ENCODE measurements at regions not wholly inside any gene's neighbourhood (a gene's known extent, or its start where the extent isn't known, plus 50 kb on each side); places are given as distances from the start of the nearest gene placed in this dataset.

DNA sequence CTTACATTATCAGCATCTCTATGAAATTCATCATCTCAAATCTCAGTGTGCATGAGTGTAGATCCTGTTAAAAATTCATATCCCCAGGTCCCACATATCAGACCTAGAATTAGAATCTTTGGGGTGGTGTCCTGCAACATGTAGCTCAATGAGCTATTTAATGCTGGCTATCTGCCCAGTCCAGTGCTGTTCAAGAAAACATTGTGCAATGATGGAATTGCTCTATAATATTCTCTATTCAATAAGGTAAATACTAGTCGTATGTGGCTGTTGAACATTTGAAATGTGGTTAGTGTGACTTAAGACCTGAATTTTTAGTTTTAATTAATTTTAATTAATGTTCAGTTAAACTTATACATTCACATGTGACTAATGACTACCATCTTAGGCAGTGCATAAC is 127.4 kb downstream of the NOL4 start:
- no peak for DNase-seq (ENCODE audit: low spot score)
- TF ChIP-seq, protein P1, sequence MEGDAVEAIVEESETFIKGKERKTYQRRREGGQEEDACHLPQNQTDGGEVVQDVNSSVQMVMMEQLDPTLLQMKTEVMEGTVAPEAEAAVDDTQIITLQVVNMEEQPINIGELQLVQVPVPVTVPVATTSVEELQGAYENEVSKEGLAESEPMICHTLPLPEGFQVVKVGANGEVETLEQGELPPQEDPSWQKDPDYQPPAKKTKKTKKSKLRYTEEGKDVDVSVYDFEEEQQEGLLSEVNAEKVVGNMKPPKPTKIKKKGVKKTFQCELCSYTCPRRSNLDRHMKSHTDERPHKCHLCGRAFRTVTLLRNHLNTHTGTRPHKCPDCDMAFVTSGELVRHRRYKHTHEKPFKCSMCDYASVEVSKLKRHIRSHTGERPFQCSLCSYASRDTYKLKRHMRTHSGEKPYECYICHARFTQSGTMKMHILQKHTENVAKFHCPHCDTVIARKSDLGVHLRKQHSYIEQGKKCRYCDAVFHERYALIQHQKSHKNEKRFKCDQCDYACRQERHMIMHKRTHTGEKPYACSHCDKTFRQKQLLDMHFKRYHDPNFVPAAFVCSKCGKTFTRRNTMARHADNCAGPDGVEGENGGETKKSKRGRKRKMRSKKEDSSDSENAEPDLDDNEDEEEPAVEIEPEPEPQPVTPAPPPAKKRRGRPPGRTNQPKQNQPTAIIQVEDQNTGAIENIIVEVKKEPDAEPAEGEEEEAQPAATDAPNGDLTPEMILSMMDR (IDR thresholded peaks at IDR 0.05; ENCODE audit: extremely low read depth, missing control alignments): no peak

DNA sequence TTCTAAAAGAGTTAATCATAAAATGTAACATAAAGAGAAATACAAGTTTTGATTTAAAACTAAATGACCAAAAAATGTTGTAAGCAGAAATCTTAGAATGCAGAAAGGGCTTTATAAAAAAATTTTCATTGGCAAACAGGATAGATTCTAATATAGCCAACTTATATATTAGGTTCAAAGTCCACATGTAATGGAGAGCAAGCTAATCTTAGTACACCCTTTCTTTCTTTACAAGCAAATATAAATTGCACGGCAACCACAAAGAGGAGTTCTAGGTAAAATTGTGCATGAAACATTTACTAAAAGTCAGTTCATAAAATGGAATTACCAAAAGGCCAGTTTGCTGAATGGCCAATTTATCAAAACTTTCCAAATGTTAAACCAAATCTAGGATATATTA is 130.6 kb downstream of the NOL4 start:
- TF ChIP-seq, protein P1 (IDR thresholded peaks at IDR 0.05; ENCODE audit: extremely low read depth, missing control alignments): no peak
- DNase-seq (ENCODE audit: low spot score): no peak

DNA sequence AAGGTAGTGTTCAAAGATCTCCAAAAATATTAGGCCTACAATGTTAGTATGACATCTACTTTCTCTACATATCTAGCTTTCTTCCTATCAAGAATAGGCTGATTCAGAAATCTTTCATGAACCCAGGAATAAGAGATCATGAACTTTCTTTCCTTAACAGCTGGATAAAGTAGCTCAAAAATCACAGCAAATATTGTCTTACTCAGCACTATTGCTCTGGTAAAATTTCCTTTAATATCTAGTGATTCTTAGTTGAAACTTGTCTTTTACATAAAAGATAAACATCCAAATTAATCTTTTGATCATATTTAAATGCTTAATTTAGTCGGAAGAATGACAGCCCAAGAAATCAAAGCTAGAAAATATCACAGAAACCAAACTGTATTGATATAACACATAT is 131.9 kb downstream of the NOL4 start:
- TF ChIP-seq, protein P1 (IDR thresholded peaks at IDR 0.05; ENCODE audit: extremely low read depth, missing control alignments): no peak
- DNase-seq (ENCODE audit: low spot score): no peak

DNA sequence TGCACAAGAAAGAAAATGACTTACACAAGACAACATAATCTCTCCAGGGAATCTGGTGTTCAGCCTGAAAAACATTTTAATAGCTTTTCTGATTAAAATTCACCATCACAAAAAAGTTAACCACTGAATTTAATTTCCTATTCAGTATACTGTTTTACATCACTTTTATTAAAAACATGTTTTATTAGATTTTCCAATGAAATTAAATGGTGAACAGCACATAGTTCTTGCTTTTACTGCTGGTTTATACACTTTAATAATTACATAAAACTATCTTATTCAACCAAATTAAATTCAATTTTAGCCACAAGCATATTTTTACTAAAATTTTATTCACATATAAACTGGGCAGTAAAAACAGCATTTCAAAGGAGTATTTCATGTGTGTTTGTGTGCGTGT is 138.3 kb downstream of the NOL4 start:
- TF ChIP-seq, protein P1 (IDR thresholded peaks at IDR 0.05; ENCODE audit: extremely low read depth, missing control alignments): no peak
- no peak for DNase-seq (ENCODE audit: low spot score)

DNA sequence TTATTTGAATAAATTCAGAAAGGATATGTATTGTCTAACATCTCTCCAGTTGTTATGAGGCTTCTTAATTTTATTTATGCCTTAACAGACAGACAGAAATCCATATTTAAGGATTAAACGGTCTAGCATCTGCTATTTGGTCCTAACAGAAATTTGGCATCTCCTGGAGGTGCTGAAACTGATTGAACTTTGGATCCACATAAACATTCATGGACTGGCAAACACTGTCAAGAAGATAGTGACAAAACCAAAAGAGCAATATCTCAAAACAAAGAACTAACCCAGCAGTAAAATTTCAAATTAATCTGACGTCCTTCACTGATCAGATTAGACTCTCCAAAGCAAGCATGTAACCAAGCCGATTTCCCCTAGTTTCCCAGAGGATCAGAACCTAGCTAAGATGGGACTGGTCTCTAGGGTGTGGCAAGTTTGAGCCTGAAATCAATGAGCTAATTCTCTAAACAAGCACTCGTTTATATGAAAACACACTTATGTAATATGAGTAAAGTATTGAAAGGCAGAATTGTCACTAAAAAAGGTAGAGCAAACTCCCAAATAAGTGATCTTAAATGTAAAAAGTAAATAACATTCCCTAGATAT is 139.5 kb downstream of the NOL4 start:
- TF ChIP-seq, protein P1 (IDR thresholded peaks at IDR 0.05; ENCODE audit: extremely low read depth, missing control alignments): no peak
- no peak for DNase-seq (ENCODE audit: low spot score)

DNA sequence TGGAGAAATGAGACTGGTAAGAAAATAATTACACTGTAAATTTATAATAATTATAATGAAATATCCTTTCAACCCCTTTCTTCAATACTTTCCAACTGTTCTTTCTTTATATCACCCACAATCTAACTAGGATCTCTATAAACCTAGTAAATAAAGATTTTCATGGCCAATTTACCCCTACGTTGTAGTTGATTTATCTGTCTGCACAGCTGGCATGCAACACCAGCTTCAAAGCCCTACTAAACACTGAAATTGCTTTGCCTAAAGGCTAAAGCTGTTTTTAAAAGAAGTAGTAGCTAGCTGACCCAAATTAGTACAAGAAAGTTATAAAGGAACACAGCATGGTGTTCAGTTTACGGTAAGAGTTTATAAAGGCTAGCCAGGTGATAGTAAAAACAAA is 140.1 kb downstream of the NOL4 start:
- no peak for DNase-seq (ENCODE audit: low spot score)
- TF ChIP-seq, protein P1 (IDR thresholded peaks at IDR 0.05; ENCODE audit: extremely low read depth, missing control alignments): no peak

DNA sequence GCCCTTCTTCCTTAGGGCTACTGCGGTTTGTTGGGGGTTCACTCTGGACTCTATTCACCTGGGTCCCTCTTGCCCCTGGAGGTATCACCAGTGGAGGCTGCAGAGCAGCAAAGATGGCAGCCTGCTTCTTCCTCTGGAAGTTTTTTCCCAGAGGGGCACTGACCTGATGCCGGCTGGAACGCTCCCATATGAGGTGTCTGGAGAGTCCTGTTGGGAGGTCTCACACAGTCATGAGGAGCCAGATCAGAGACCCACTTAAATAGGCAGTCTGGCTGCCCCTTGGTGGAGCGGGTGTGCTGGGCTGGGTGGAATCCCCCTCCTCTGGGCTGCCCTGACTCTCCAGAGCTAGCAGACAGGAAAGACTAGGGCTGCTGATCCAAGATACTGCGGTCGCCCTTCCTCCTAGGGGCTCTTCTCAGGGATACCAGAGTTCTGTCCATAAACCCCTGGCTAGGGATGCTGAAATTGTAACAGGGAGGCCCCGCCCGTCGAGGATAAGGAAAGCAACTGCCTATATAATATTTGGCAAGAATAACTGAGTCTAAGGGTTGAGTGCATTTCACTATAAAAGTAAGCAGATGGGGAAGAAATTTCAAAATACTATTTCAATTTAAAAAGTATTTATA is 140.7 kb downstream of the NOL4 start:
- TF ChIP-seq, protein P1 (IDR thresholded peaks at IDR 0.05; ENCODE audit: extremely low read depth, missing control alignments): no peak
- no peak for DNase-seq (ENCODE audit: low spot score)

Measured in GM20000 (cell line).